NCI-H2029 treated with DMSO at 0.1 percent for 48 hours (cell line): ENCODE measurements at regions not wholly inside any gene's neighbourhood (a gene's known extent, or its start where the extent isn't known, plus 50 kb on each side); places are given as distances from the start of the nearest gene placed in this dataset.

Source experiments
- DNase-seq: peaks from one replicate; lab custom pipeline; 2025; lab: John Stamatoyannopoulos, UW

DNA sequence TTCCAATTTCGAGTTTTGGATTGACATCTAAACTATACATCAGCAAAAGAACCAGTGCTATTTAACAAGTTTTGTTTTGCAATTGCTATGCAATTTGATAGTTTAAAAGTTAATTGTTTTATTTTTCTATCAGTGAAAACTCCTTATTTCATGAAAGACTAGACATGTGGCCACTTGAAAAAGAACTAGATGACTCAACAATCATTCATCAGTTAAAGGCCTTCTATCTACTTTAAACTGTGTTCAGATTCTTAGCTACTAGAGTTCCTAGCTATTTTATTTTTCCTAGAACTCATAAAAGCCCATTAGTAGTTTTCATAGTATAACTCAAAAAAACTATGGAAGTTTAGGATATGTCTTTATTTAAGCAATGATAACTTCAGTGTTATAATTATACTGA is 104.6 kb upstream of the LSM8 start:
- no peak for DNase-seq

DNA sequence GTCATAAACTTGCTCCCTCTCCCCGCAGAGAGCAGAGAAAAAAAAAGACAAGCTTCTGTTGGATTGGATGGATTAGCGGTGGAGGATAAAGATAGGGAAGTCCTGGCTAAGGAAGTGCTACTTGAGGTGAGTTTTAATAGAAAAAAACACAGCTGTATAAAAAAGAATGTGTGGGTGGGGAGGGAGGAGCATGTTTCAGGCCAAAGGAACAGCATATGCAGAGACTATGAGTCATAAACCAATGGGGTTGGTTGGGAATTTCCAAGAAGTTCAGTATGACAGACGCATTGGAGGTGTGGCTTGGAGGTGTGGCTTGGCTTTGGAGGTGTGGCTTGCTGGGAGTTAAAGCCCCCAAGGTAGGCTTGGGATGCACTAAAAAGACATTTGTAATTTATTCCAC is 103.0 kb upstream of the LSM8 start:
- no peak for DNase-seq

DNA sequence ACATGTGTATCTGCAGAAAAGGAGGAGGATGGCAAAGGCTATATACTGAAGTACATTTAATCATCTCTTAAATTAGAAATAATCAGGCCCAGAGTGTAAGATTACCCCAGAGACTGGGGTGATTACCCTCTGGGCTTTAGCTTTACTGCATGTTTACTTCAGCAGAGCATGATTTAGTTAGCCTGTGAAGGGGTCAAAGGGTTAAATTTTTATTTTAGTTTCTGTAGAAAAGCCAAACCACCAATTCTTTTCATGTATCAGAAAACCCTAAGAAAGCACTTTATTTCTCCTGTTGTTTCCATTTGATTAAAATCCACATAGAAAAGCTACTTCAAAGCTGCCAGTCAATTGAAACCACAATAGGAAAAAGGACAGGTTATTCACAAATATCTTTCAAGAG is 101.5 kb upstream of the LSM8 start:
- no peak for DNase-seq

DNA sequence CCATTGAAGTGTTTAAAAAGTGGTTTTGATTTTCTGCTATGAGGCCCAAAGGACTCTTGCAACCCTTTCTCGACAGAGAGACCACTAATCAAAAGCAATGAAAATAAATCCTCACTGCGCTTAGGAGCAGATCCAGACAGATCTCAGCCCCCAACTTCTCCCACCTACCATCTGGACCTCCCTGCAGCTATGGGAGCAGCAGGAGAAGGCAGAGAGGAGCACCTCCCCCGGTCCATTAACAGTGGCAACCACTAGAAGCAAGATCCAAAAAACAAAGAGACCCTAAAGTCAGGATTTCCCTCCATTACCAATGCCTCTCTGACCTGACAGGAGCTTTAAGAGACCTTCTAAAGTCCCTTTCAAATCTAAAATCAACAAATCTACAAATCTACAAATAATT is 99.0 kb upstream of the LSM8 start:
- no peak for DNase-seq

DNA sequence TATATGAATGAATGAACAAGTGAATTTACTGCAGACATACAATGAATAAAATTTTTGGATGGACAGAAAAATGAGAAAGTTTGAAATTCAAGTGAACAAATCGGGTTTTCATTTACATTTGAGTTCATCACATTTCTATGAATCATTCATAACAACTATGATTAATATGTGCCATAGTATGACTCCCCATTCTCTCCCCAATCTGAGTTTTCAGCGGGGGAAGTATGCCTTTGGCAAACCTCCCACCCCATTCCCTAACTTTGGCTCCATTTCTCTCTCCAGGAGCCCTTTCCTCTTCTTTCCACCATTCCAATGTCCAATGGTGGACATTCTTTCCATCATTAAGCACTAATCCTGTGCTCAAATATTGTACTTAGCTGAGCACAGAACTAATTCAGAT is 96.8 kb upstream of the LSM8 start:
- no peak for DNase-seq

DNA sequence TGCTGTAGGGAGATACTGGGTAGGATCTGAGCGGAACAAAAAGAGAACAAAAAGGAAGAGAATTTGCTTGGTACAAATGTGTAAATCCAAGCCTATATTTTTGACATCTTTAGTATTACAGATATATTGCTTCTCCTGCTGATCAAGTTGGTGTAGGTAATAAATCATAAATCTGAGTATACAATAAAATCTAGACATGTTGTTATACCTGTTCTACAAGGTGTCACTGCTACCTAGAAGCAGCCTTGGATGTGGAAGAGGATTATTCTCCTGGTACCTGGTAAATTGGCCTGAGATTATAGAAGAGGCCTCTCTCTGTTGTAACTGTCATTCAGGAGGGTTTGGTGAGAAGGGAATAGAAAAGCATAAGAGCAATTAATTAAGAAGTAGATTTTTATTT is 89.9 kb upstream of the LSM8 start:
- no peak for DNase-seq

DNA sequence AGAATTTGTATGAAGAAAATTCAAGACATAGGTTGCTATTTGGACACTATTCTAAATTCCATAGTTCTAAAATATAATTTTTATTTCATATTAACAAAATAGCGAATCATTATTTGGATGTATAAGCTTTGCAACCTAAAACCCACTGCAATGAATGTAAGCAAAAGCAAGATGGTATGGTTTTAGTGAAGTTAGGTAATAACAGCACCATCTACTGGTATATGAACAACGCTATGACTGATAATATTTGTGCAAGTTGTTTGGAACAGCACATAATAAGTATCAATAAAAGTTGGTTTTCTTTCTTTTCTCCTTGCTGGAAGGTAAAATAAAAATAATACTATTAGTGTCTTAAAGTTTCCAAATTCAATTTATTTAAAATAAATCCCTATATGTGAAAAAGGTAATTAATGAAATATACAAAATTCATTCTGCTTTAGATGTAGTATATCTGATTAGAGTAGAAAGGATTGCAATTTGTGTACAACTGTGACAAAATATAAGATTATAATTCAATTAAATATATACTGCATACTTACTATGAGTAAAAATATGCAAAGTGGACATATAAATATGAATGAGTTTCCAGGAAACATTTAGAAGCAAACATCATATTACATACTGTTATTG is 79.0 kb upstream of the LSM8 start:
- peak; percentile 11 for DNase-seq

DNA sequence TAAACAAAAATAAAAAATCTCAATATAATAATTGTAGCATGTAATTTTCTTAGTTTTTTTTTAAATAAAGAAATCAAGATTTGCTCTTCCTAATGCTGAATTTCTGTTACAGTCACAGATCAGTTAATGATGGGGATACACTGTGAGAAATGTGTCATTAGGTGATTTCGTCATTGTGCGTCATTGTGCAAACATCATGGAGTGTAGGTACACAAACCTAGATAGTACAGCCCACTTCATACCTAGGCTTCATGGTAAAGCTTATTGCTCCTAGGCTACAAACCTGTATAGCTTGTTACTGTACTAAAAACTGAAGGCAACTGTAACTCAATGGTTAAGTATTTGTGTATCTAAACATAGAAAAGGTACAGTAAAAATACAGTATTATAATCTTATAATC is 74.4 kb upstream of the LSM8 start:
- peak; percentile 56 for DNase-seq

DNA sequence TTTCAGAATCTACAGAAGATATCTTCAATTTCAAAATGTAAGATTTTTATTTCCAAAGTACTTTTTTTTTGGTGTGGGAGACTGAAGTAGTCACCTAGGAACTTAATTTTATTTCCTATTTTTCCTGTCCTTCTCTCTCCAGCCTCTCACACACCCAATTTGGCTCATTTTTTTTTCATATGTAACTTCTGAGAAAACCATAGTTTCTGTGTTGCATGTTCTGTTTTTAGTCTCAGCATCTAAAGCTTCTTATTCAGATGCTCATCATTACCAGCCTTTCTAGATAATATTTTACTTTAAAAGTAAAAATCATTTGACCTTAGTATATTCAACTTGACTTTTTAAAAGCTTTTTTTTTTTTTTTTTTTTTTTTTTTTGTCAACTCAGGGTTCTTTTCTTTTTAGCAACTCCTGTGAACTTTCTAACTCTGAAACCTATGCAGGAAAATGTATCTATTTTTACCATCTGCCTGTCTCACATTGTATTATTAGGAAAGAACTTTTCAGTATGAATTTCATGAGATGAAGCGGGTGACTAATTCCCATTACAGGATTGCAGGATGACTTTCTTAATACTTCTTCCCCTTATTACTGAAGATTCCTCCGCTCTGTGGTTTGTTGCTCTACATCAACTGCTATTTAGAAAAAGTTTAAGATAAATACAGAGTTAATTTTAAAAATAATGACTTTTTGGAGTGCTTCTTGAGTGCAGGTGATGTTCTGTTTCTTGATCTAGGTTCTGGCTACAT is 73.6 kb upstream of the LSM8 start:
- no peak for DNase-seq

DNA sequence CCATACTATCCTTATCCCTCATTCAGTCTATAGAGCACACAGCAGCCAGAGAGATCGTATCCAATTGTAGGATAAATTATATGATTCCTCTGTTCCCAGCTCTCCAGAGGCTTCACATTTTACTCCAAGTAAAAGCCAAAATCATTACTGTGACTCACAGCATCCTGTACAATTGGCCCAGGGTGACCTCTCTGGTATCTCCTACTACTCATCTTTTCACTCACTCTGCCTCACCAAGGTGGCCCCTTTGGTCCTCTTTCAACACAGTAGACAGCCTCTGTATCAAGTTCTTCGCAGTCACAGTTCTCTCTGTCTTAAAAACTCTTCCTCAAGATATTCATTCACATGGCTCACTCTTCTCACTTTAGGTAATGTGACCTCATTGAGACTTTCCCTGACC is 72.6 kb upstream of the LSM8 start:
- no peak for DNase-seq

DNA sequence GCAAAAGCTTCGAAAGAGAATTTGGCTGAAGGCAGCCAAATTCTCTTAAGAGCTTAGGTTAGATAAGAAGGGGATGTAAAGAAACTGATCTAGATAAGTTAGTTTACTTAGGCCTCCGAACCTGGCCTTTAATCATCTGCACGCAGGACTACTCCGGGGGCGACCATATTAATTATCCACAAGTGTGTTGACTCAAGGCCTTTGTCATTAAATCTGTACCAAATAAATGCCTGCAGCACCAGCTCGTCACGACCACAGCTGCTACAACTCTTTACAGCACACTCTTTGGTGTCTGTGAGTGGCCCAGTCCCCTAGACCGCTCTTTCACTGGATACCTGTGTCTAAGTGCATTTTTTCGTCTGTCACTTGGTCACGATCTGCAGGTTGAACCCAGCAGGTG is 69.8 kb upstream of the LSM8 start:
- no peak for DNase-seq

DNA sequence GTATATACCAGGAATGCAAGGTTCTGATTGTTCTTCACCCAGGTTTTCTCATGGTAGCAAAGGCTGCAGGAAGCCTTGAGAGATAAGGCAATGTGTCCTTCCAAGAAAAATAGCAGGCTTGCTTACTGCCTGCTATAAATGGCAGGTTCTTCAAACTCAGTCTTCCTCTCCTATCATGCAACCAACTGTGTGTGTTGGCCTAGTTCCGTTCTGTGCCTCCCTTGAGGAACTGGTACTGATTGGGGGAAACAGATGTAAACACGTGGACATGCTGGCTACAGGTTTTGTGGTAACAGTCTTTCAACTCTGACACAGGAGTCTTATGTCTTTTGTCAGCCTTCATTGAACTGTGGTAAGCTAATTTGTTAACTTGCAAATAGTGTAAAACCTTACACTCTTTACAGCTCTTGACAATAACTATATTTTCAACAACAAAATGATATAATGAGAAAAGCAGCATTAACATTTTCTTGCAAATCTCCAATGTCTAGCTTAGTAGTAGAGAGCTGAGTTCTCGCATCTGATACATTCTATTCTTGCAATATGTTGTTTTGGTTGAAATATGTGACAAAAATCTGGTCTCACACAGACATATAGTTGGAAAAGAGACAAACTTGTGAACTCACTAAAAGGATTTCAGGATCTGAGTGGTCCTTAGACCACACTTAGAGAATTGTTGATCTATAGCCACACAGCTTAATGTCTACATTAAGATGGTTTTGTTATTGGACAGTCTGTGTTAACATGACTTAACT is 54.7 kb upstream of the LSM8 start:
- DNase-seq = no peak

DNA sequence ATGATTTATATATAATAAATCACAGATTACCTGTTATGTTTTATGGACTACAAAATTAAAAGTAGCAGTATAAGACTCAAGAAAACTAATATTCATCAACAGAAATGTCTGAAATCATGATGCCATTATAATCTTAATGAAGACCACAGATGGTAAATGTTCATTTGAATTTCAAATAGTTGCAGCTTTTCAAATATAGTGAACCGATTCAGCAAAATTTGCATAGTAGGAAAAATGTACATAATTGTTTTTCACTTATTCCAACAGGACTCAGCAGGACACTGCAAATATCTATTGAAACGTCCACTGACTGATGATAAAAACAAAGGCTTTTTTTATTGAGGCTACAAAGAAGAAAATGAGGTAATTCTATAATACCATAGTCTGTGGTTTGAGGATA is 51.2 kb upstream of the LSM8 start:
- no peak for DNase-seq
